IMR-90 (cell line): ENCODE measurements at regions not wholly inside any gene's neighbourhood (a gene's known extent, or its start where the extent isn't known, plus 50 kb on each side); places are given as distances from the start of the nearest gene placed in this dataset.

Experiments used
- ATAC-seq: fragments of 200-7000 bp; cut with Tn5 transposase; 2 replicates; pipeline ENCODE4 v1.9.1; 2020; ENCODE audit warnings: low read depth, mild to moderate bottlenecking, moderate library complexity
- BruUV-seq: library from RNA; stranded (reverse); fragments of 400-500 nt; replicated peaks from 2 replicates; lab custom pipeline; 2021; lab: Mats Ljungman, UMichigan
- CTCF ChIA-PET: fragments of 300-600 bp; formaldehyde crosslinking; extraction: SDS; loops from one replicate; lab custom pipeline; 2021; ENCODE audit warnings: antibody characterized with exemption; lab: Yijun Ruan, JAX
- POLR2A ChIA-PET: fragments of 300-600 bp; sonication (Branson Sonifier 250); formaldehyde crosslinking; loops from one replicate; lab custom pipeline; 2022; ENCODE audit warnings: antibody characterized with exemption; ENCODE audit not compliant: unreplicated experiment; lab: Charles Lee
- DNase-seq: peaks from one replicate; pipeline ENCODE4 v3.0.0; 2013
- H2AFZ ChIP-seq: replicated peaks from 2 replicates; pipeline ENCODE3; 2013; ENCODE audit warnings: low read length, mild to moderate bottlenecking; ENCODE audit not compliant: poor library complexity
- H2AK5ac ChIP-seq: 2 replicates; pipeline ENCODE4 v1.6.1; 2013; ENCODE audit warnings: low read depth, low read length, inconsistent platforms
- H2AK9ac ChIP-seq: replicated peaks from 2 replicates; pipeline ENCODE3; 2013; ENCODE audit warnings: mild to moderate bottlenecking, low read depth, low read length, moderate library complexity; ENCODE audit not compliant: poor library complexity
- H2BK120ac ChIP-seq: 2 replicates; pipeline ENCODE4 v1.6.1; 2013; ENCODE audit warnings: low read depth, low read length, inconsistent platforms
- H2BK15ac ChIP-seq: 3 replicates; pipeline ENCODE4 v1.6.1; 2013; ENCODE audit warnings: low read depth, low read length, inconsistent platforms
- H2BK20ac ChIP-seq: 2 replicates; pipeline ENCODE4 v1.6.1; 2013; ENCODE audit warnings: low read depth, mild to moderate bottlenecking, inconsistent platforms, low read length, moderate library complexity
- H2BK5ac ChIP-seq: 2 replicates; pipeline ENCODE4 v1.6.1; 2013; ENCODE audit warnings: mild to moderate bottlenecking, low read depth, low read length, inconsistent platforms; ENCODE audit not compliant: poor library complexity, severe bottlenecking
- H3K14ac ChIP-seq: replicated peaks from 2 replicates; pipeline ENCODE4 v1.6.1; 2013; ENCODE audit warnings: low read depth, low read length, inconsistent platforms
- H3K18ac ChIP-seq: 2 replicates; pipeline ENCODE4 v1.6.1; 2013; ENCODE audit warnings: low read depth, low read length, control low read depth
- H3K23ac ChIP-seq: 2 replicates; pipeline ENCODE4 v1.6.1; 2013; ENCODE audit warnings: low read depth, low read length, inconsistent platforms
- H3K27ac ChIP-seq: 2 replicates; pipeline ENCODE4 v1.5.1; 2013; ENCODE audit warnings: mild to moderate bottlenecking, control low read depth, low read length; ENCODE audit not compliant: insufficient read depth
- H3K27me3 ChIP-seq: 2 replicates; pipeline ENCODE4 v1.6.1; 2013; ENCODE audit warnings: low read length; ENCODE audit not compliant: control insufficient read depth, insufficient read depth
- H3K36me3 ChIP-seq: 2 replicates; pipeline ENCODE4 v1.6.1; 2013; ENCODE audit warnings: low read length, mixed read lengths; ENCODE audit not compliant: control insufficient read depth, insufficient read depth
- H3K4ac ChIP-seq: 2 replicates; pipeline ENCODE4 v1.6.1; 2013; ENCODE audit warnings: low read depth, low read length, inconsistent platforms
- H3K4me1 ChIP-seq: 2 replicates; pipeline ENCODE4 v1.6.1; 2013; ENCODE audit warnings: low read length, mixed read lengths; ENCODE audit not compliant: control insufficient read depth, insufficient read depth
- H3K4me2 ChIP-seq: 2 replicates; pipeline ENCODE4 v1.6.1; 2013; ENCODE audit warnings: low read depth, mild to moderate bottlenecking, control low read depth, low read length, moderate library complexity
- H3K4me3 ChIP-seq: 2 replicates; pipeline ENCODE4 v1.5.1; 2013; ENCODE audit warnings: low read depth, mild to moderate bottlenecking, control low read depth, low read length, moderate library complexity; ENCODE audit not compliant: insufficient read depth
- H3K56ac ChIP-seq: 2 replicates; pipeline ENCODE4 v1.6.1; 2013; ENCODE audit warnings: low read length, inconsistent platforms; ENCODE audit not compliant: insufficient read depth; ENCODE audit errors: extremely low read depth
- H3K79me1 ChIP-seq, 2 experiments: 2 replicates each; pipeline ENCODE4 v1.6.1; 2013; ENCODE audit warnings: low read length in 2 of 2, inconsistent platforms in 1 of 2, low read depth in 1 of 2
- H3K9ac ChIP-seq: 2 replicates; pipeline ENCODE4 v1.6.1; 2013; ENCODE audit warnings: low read depth, low read length, control low read depth
- H3K9me1 ChIP-seq: 2 replicates; pipeline ENCODE4 v1.6.1; 2013; ENCODE audit warnings: low read length, inconsistent platforms; ENCODE audit not compliant: insufficient read depth
- H3K9me3 ChIP-seq: 2 replicates; pipeline ENCODE4 v1.6.1; 2013; ENCODE audit warnings: low read length; ENCODE audit not compliant: control insufficient read depth, insufficient read depth
- H4K20me1 ChIP-seq: 2 replicates; pipeline ENCODE4 v1.6.1; 2013; ENCODE audit warnings: low read length, inconsistent platforms; ENCODE audit not compliant: insufficient read depth
- H4K5ac ChIP-seq: 2 replicates; pipeline ENCODE4 v1.6.1; 2013; ENCODE audit warnings: mild to moderate bottlenecking, low read depth, low read length, control low read depth
- H4K8ac ChIP-seq, 2 experiments: 2 replicates each; pipeline ENCODE4 v1.6.1; 2013; ENCODE audit warnings: low read depth in 2 of 2, low read length in 2 of 2, control low read depth in 1 of 2, inconsistent platforms in 1 of 2
- H4K91ac ChIP-seq: 2 replicates; pipeline ENCODE4 v1.6.1; 2013; ENCODE audit warnings: low read depth, low read length, inconsistent platforms; ENCODE audit not compliant: insufficient read depth
- BHLHE40 ChIP-seq: fragments of 150-350 bp; IDR thresholded peaks from 2 replicates; pipeline ENCODE4 v1.6.1; 2016; ENCODE audit warnings: mild to moderate bottlenecking, low read depth, low read length
- CEBPB ChIP-seq: IDR thresholded peaks from 2 replicates; pipeline ENCODE4 v1.6.1; 2012; ENCODE audit warnings: low read depth, low read length, improper control_type of control experiment
- CHD1 ChIP-seq: IDR thresholded peaks from 2 replicates; pipeline ENCODE4 v1.6.1; 2012; ENCODE audit warnings: low read depth, low read length, improper control_type of control experiment
- FOS ChIP-seq: fragments of 150-350 bp; IDR thresholded peaks from 2 replicates; pipeline ENCODE4 v1.6.1; 2016; ENCODE audit warnings: low read depth, low read length
- MAFK ChIP-seq: IDR thresholded peaks from 2 replicates; pipeline ENCODE4 v1.6.1; 2012; ENCODE audit warnings: low read depth, low read length, improper control_type of control experiment
- MXI1 ChIP-seq: IDR thresholded peaks from 2 replicates; pipeline ENCODE4 v1.6.1; 2012; ENCODE audit warnings: low read depth, mild to moderate bottlenecking, low read length, moderate library complexity, borderline replicate concordance
- NFE2L2 ChIP-seq: fragments of 150-350 bp; IDR thresholded peaks from 2 replicates; pipeline ENCODE4 v1.6.1; 2016; ENCODE audit warnings: low read depth, mild to moderate bottlenecking, low read length
- RAD21 ChIP-seq: IDR thresholded peaks from 2 replicates; pipeline ENCODE4 v1.6.1; 2012; ENCODE audit warnings: low read length, improper control_type of control experiment
- RCOR1 ChIP-seq: IDR thresholded peaks from 2 replicates; pipeline ENCODE4 v1.6.1; 2012; ENCODE audit warnings: mild to moderate bottlenecking, low read length, improper control_type of control experiment; ENCODE audit not compliant: insufficient replicate concordance
- RFX5 ChIP-seq: IDR thresholded peaks from 2 replicates; pipeline ENCODE4 v1.8.0; 2012; ENCODE audit warnings: low read depth, mild to moderate bottlenecking, low read length, moderate library complexity
- SMC3 ChIP-seq: fragments of 150-350 bp; IDR thresholded peaks from 2 replicates; pipeline ENCODE4 v1.6.1; 2016; ENCODE audit warnings: low read depth, mild to moderate bottlenecking, antibody characterized with exemption, low read length, moderate library complexity
- WGBS, 2 experiments: methylation state at CpG; one replicate each; pipeline versions ENCODE4 v1.1.5 to v1.1.7; 2013; ENCODE audit warnings: missing lambda C conversion rate in 2 of 2; ENCODE audit not compliant: insufficient read length in 1 of 2; ENCODE audit errors: extremely low coverage in 2 of 2; 5-methylcytosine and 5-hydroxymethylcytosine counted together
- dilution Hi-C: fragments of 300-500 bp; cut with HindIII; formaldehyde crosslinking; loops from one replicate; pipeline ENCODE4 v1.14.3; 2018; ENCODE audit warnings: low sequenced_read_pairs; ENCODE audit not compliant: unreplicated experiment
- in situ Hi-C: fragments of 300-500 bp; cut with MboI; formaldehyde crosslinking; loops from 3 replicates; pipeline ENCODE4 v1.14.3; 2019; ENCODE audit warnings: low sequenced_read_pairs, inconsistent platforms, mixed read lengths
- intact Hi-C: fragments of 100-400 bp; cut with micrococcal nuclease; formaldehyde crosslinking; loops from 2 replicates; pipeline ENCODE4 v1.10.0; 2022
- TF ChIP-seq, protein P1 (sequence below): fragments of 150-350 bp; IDR thresholded peaks from 2 replicates; pipeline ENCODE4 v1.6.1; 2017; ENCODE audit warnings: mild to moderate bottlenecking, antibody characterized with exemption, low read length, low read depth
- TF ChIP-seq, protein P2 (sequence below): conservative IDR thresholded peaks from 2 replicates; pipeline ENCODE4 v1.5.1; 2012; ENCODE audit warnings: mild to moderate bottlenecking, low read depth, low read length, improper control_type of control experiment

GRCh38 chr2:173483137-173483536, 128.5 kb downstream of the CDCA7 start:
- in situ Hi-C loops (no loop called here), intact Hi-C loops (no loop called here), dilution Hi-C loops (no loop called here)
- Histone ChIP-seq H3K9ac (no peak overlapping the region), H2BK120ac (no peak overlapping the region), H3K79me1 (no peaks in the 10 kb centered on the region), H3K4me3 (no peak overlapping the region), H3K36me3 (no peaks in the 10 kb centered on the region), H2AK9ac (no peak overlapping the region), H3K27me3 (peaks cover 13% of the 10 kb centered on the region), H2BK5ac (no peak overlapping the region), H2BK20ac (no peak overlapping the region), H2AK5ac (no peak overlapping the region), H4K8ac (no peak overlapping the region), H2BK15ac (no peak overlapping the region), H3K9me1 (no peaks in the 10 kb centered on the region), H3K4me1 (no peaks in the 10 kb centered on the region), H3K14ac (no peak overlapping the region), H3K56ac (no peak overlapping the region), H3K23ac (no peak overlapping the region), H3K4me2 (no peak overlapping the region), H4K20me1 (no peaks in the 10 kb centered on the region; the same call in 1 of the 2 replicates), H3K27ac (no peak overlapping the region), H3K18ac (no peak overlapping the region), H3K9me3 (no peaks in the 10 kb centered on the region), H4K5ac (no peak overlapping the region), H2AFZ (no peak overlapping the region), H4K91ac (no peak overlapping the region), H3K4ac (no peak overlapping the region)
- no peak for ATAC-seq
- TF ChIP-seq CHD1 (no peak), SMC3 (no peak), MXI1 (no peak), RCOR1 (no peak), MAFK (no peak), CEBPB (no peak), BHLHE40 (no peak), RAD21 (no peak), FOS (no peak), NFE2L2 (no peak), RFX5 (no peak)
- TF ChIP-seq, protein P1, sequence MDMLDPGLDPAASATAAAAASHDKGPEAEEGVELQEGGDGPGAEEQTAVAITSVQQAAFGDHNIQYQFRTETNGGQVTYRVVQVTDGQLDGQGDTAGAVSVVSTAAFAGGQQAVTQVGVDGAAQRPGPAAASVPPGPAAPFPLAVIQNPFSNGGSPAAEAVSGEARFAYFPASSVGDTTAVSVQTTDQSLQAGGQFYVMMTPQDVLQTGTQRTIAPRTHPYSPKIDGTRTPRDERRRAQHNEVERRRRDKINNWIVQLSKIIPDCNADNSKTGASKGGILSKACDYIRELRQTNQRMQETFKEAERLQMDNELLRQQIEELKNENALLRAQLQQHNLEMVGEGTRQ, result no peak
- TF ChIP-seq, protein P2, sequence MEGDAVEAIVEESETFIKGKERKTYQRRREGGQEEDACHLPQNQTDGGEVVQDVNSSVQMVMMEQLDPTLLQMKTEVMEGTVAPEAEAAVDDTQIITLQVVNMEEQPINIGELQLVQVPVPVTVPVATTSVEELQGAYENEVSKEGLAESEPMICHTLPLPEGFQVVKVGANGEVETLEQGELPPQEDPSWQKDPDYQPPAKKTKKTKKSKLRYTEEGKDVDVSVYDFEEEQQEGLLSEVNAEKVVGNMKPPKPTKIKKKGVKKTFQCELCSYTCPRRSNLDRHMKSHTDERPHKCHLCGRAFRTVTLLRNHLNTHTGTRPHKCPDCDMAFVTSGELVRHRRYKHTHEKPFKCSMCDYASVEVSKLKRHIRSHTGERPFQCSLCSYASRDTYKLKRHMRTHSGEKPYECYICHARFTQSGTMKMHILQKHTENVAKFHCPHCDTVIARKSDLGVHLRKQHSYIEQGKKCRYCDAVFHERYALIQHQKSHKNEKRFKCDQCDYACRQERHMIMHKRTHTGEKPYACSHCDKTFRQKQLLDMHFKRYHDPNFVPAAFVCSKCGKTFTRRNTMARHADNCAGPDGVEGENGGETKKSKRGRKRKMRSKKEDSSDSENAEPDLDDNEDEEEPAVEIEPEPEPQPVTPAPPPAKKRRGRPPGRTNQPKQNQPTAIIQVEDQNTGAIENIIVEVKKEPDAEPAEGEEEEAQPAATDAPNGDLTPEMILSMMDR, result no peak
- BruUV-seq, result no TSS peak
- POLR2A ChIA-PET, result no interaction called here
- 57% methylated on average over 1 of the region's 5 CpGs; no CpG with 5 or more reads in 1 of the 2 experiments for WGBS, 2 experiments
- DNase-seq, result no peak
- CTCF ChIA-PET, result no interaction called here
